ENCODE measurements at regions not wholly inside any gene's neighbourhood (a gene's known extent, or its start where the extent isn't known, plus 50 kb on each side); places are given as distances from the start of the nearest gene placed in this dataset.

GRCh38 chr7:95180-95862 is 97.0 kb upstream of the FAM20C start:
- no peak overlapping the region for H3K4me3 ChIP-seq (ENCODE audit: low read depth in 2 of 2, low read length in 1 of 2)
- H3K4me1 ChIP-seq (ENCODE audit: control insufficient read depth in 1 of 2, insufficient read depth in 2 of 2, low read depth in 1 of 2, low read length in 1 of 2) = peaks cover 2 to 8% of the 10 kb centered on the region in 2 experiments; a peak in 2 of 4 replicates
- H3K79me2 ChIP-seq (ENCODE audit: insufficient read depth) = no peaks in the 10 kb centered on the region
- WGBS (ENCODE audit: low lambda C conversion rate) = 82% methylated on average over 8 of the region's 8 CpGs
- H3K4me2 ChIP-seq = no peak overlapping the region
- ChIA-PET CTCF (interaction anchor here (0.7 kb wide), 1 partner anchor 119 kb away, joined by 4 read pairs; no protein-coding TSS in a partner anchor), POLR2A (no interaction called here)
- no peak for TF ChIP-seq RAD21 (IDR thresholded peaks at IDR 0.05; ENCODE audit: low read length)
- no peak for TF ChIP-seq MXI1 (IDR thresholded peaks at IDR 0.05; ENCODE audit: low read depth, low read length)
- TF ChIP-seq IRF3 (IDR thresholded peaks at IDR 0.05; ENCODE audit: low read depth, low read length) = no peak
- TF ChIP-seq EZH2phosphoT487 (IDR thresholded peaks at IDR 0.05; ENCODE audit: borderline replicate concordance, low read depth) = no peak
- TF ChIP-seq USF2 (IDR thresholded peaks at IDR 0.05; ENCODE audit: borderline replicate concordance, low read depth, low read length) = no peak
- TF ChIP-seq EP300 (IDR thresholded peaks at IDR 0.05; ENCODE audit: borderline replicate concordance in 1 of 2, low read depth in 1 of 2, low read length in 1 of 2) = no peak
- TF ChIP-seq JUND (IDR thresholded peaks at IDR 0.05) = no peak
- no peak for TF ChIP-seq MAX (IDR thresholded peaks at IDR 0.05; ENCODE audit: low read depth)
- no peaks in the 10 kb centered on the region for H4K20me1 ChIP-seq (ENCODE audit: insufficient read depth)
- H3K9me2 ChIP-seq = no peaks in the 10 kb centered on the region
- no peaks in the 10 kb centered on the region for H3K27me3 ChIP-seq (ENCODE audit: insufficient read depth)
- H2AFZ ChIP-seq (ENCODE audit: low read depth) = peak overlapping the region; percentile 11; the same call in 1 of the 2 replicates
- DNase-seq = no peak
- no peaks in the 10 kb centered on the region for H3F3A ChIP-seq (replicated peaks; ENCODE audit: insufficient read depth)
- H3K27ac ChIP-seq (ENCODE audit: low read depth in 2 of 2, low read length in 1 of 2) = no peak overlapping the region
- H3K9me3 ChIP-seq = peaks cover 9% of the 10 kb centered on the region
- H3K9ac ChIP-seq = no peak overlapping the region
- H3K36me3 ChIP-seq (replicated peaks in 1 of 2; ENCODE audit: control insufficient read depth in 1 of 2, insufficient read depth in 2 of 2, low read length in 1 of 2) = no peaks in the 10 kb centered on the region

GRCh38 chr7:95863-96260 is 96.5 kb upstream of the FAM20C start:
- Histone ChIP-seq H4K20me1 (ENCODE audit: insufficient read depth) (no peaks in the 10 kb centered on the region), H3K36me3 (replicated peaks in 1 of 2; ENCODE audit: control insufficient read depth in 1 of 2, insufficient read depth in 2 of 2, low read length in 1 of 2) (no peaks in the 10 kb centered on the region), H3K4me1 (ENCODE audit: control insufficient read depth in 1 of 2, insufficient read depth in 2 of 2, low read depth in 1 of 2, low read length in 1 of 2) (peaks cover 0 to 8% of the 10 kb centered on the region in 2 experiments; a peak in 1 of 4 replicates), H3K9me3 (peaks cover 9% of the 10 kb centered on the region), H3K79me2 (ENCODE audit: insufficient read depth) (no peaks in the 10 kb centered on the region), H3K9me2 (no peaks in the 10 kb centered on the region), H3K4me2 (no peak overlapping the region), H3F3A (replicated peaks; ENCODE audit: insufficient read depth) (no peaks in the 10 kb centered on the region), H3K9ac (no peak overlapping the region), H3K4me3 (ENCODE audit: low read depth in 2 of 2, low read length in 1 of 2) (no peak overlapping the region), H3K27me3 (ENCODE audit: insufficient read depth) (no peaks in the 10 kb centered on the region), H3K27ac (ENCODE audit: low read depth in 2 of 2, low read length in 1 of 2) (no peak overlapping the region), H2AFZ (ENCODE audit: low read depth) (0 out of 2 replicates have a peak overlapping the region, but pooled peaks have one; percentile 9)
- TF ChIP-seq USF2 (IDR thresholded peaks at IDR 0.05; ENCODE audit: borderline replicate concordance, low read depth, low read length) = no peak
- TF ChIP-seq MXI1 (IDR thresholded peaks at IDR 0.05; ENCODE audit: low read depth, low read length) = no peak
- TF ChIP-seq TAF1 (IDR thresholded peaks at IDR 0.05; ENCODE audit: borderline replicate concordance, low read depth, low read length) = no peak
- no peak for TF ChIP-seq USF1 (IDR thresholded peaks at IDR 0.05; ENCODE audit: borderline replicate concordance, low read depth)
- TF ChIP-seq TCF12 (IDR thresholded peaks at IDR 0.05) = no peak
- no peak for TF ChIP-seq FOXM1 (IDR thresholded peaks at IDR 0.05; ENCODE audit: low read depth)
- TF ChIP-seq ZBTB33 (IDR thresholded peaks at IDR 0.05; ENCODE audit: borderline replicate concordance, low read depth) = no peak
- no peak for TF ChIP-seq GATA2 (CRISPR knock-in tag; IDR thresholded peaks at IDR 0.05)
- no peak for TF ChIP-seq RXRA (IDR thresholded peaks at IDR 0.05; ENCODE audit: borderline replicate concordance, low read depth)
- TF ChIP-seq RFX5 (IDR thresholded peaks at IDR 0.05; ENCODE audit: low read length) = no peak
- 72% methylated on average over 8 of the region's 8 CpGs for WGBS (ENCODE audit: low lambda C conversion rate)
- POLR2A ChIA-PET = no interaction called here
- CTCF ChIA-PET = no interaction called here
- no peak for DNase-seq
